ENCODE measurements at regions not wholly inside any gene's neighbourhood (a gene's known extent, or its start where the extent isn't known, plus 50 kb on each side); places are given as distances from the start of the nearest gene placed in this dataset.

- Histone ChIP-seq H3K27ac (no peak overlapping the region), H3K27me3 (no peaks in the 10 kb centered on the region), H3K36me3 (no peaks in the 10 kb centered on the region), H3K4me3 (no peak overlapping the region), H3K4me1 (no peaks in the 10 kb centered on the region), H3K9me3 (no peaks in the 10 kb centered on the region)
- intact Hi-C loops (cut with DNase I) = no loop called here
- no peak for DNase-seq (ENCODE audit: low spot score in 2 of 2)
- TF ChIP-seq, protein P1, sequence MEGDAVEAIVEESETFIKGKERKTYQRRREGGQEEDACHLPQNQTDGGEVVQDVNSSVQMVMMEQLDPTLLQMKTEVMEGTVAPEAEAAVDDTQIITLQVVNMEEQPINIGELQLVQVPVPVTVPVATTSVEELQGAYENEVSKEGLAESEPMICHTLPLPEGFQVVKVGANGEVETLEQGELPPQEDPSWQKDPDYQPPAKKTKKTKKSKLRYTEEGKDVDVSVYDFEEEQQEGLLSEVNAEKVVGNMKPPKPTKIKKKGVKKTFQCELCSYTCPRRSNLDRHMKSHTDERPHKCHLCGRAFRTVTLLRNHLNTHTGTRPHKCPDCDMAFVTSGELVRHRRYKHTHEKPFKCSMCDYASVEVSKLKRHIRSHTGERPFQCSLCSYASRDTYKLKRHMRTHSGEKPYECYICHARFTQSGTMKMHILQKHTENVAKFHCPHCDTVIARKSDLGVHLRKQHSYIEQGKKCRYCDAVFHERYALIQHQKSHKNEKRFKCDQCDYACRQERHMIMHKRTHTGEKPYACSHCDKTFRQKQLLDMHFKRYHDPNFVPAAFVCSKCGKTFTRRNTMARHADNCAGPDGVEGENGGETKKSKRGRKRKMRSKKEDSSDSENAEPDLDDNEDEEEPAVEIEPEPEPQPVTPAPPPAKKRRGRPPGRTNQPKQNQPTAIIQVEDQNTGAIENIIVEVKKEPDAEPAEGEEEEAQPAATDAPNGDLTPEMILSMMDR (IDR thresholded peaks at IDR 0.05) = no peak
Measured at GRCh38 chr7:46162609-46163008, 241.5 kb upstream of the IGFBP3 start.

DNA sequence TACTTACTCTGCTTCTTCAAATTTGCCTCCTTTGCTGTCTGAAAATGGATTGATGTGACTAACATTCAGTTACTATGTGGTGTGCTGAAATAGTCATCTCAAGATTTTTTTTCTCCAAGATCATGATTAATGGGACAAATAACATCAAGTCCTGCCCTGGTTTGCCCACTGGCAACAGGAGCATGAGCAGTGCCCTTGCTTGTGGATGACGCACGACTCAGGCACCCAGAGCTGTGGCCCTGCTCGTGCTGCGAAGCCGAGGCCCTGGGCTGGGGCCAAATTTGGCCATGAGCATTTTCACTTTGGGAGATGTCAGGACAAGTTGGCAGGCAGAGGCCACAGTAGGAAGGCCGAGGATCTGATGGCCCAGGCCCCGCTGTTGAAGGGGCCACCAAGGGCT lies 239.8 kb upstream of the IGFBP3 start:
- no peak for DNase-seq (ENCODE audit: low spot score in 2 of 2)
- TF ChIP-seq, protein P1 (IDR thresholded peaks at IDR 0.05) = no peak
- Histone ChIP-seq H3K27me3 (no peaks in the 10 kb centered on the region), H3K9me3 (no peaks in the 10 kb centered on the region), H3K27ac (no peak overlapping the region), H3K36me3 (no peaks in the 10 kb centered on the region), H3K4me3 (no peak overlapping the region), H3K4me1 (no peaks in the 10 kb centered on the region)
- intact Hi-C loops (cut with DNase I) = no loop called here

GRCh38 chr7:46157931-46158330 lies 236.9 kb upstream of the IGFBP3 start:
- Histone ChIP-seq H3K27me3 (no peaks in the 10 kb centered on the region), H3K9me3 (no peaks in the 10 kb centered on the region), H3K36me3 (no peaks in the 10 kb centered on the region), H3K4me1 (no peaks in the 10 kb centered on the region), H3K27ac (no peak overlapping the region), H3K4me3 (no peak overlapping the region)
- intact Hi-C loops (cut with DNase I) = no loop called here
- DNase-seq (ENCODE audit: low spot score in 2 of 2) = no peak
- TF ChIP-seq, protein P1 (IDR thresholded peaks at IDR 0.05) = no peak

GRCh38 chr7:46157404-46157803 lies 236.3 kb upstream of the IGFBP3 start:
- Histone ChIP-seq H3K4me1 (no peaks in the 10 kb centered on the region), H3K27me3 (no peaks in the 10 kb centered on the region), H3K9me3 (no peaks in the 10 kb centered on the region), H3K36me3 (no peaks in the 10 kb centered on the region), H3K4me3 (no peak overlapping the region), H3K27ac (no peak overlapping the region)
- TF ChIP-seq, protein P1 (IDR thresholded peaks at IDR 0.05) = no peak
- intact Hi-C loops (cut with DNase I) = no loop called here
- no peak for DNase-seq (ENCODE audit: low spot score in 2 of 2)

GRCh38 chr7:46156853-46157252 lies 235.8 kb upstream of the IGFBP3 start:
- H3K36me3 ChIP-seq = no peaks in the 10 kb centered on the region
- no peak for DNase-seq (ENCODE audit: low spot score in 2 of 2)
- H3K27me3 ChIP-seq = no peaks in the 10 kb centered on the region
- no peak overlapping the region for H3K27ac ChIP-seq
- no peak overlapping the region for H3K4me3 ChIP-seq
- no peaks in the 10 kb centered on the region for H3K9me3 ChIP-seq
- H3K4me1 ChIP-seq = no peaks in the 10 kb centered on the region
- TF ChIP-seq, protein P1 (IDR thresholded peaks at IDR 0.05) = no peak
- intact Hi-C loops (cut with DNase I) = no loop called here

- Histone ChIP-seq H3K4me3 (no peak overlapping the region), H3K27ac (no peak overlapping the region), H3K4me1 (no peaks in the 10 kb centered on the region), H3K36me3 (no peaks in the 10 kb centered on the region), H3K9me3 (no peaks in the 10 kb centered on the region), H3K27me3 (no peaks in the 10 kb centered on the region)
- DNase-seq (ENCODE audit: low spot score in 2 of 2) = no peak
- intact Hi-C loops (cut with DNase I) = no loop called here
- TF ChIP-seq, protein P1 (IDR thresholded peaks at IDR 0.05) = no peak
Measured at GRCh38 chr7:46156086-46156485, 235.0 kb upstream of the IGFBP3 start.

Measured in ascending aorta (tissue), 2 donors.